ENCODE measurements at regions not wholly inside any gene's neighbourhood (a gene's known extent, or its start where the extent isn't known, plus 50 kb on each side); places are given as distances from the start of the nearest gene placed in this dataset.
"Not testable (repeated sequence)": the region's sequence is repeated elsewhere in the genome, so short reads cannot be mapped to it uniquely, and the experiment has no call there.

DNA sequence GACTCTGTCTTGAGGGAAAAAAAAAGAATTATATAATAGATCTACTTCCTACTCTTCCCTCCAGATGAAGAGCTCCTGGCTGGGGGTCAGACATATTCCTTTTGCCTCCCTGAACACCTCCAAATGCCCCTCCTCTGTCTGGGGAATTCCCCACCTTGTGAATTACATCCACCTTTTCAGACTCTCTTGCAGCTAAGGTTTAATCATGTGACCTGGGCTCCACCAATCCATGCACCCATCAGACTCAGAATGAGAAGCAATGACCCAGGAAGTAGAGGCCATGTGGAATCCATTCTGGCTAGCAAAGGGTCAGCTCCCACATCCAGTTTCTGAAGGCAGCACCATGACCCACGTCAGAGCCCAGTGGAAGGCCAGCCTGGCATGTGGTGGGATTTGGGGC is 93.6 kb upstream of the CUX1 start:
- CTCF ChIA-PET: interaction anchor here (0.6 to 1.4 kb wide), 3 partner anchors 19 to 358 kb away, joined by 3 read pairs; no protein-coding TSS in a partner anchor

GRCh38 chr7:101724957-101725356 is 92.5 kb upstream of the CUX1 start:
- POLR2A ChIA-PET: no interaction called here
- no peak overlapping the region for H3K4me3 ChIP-seq (ENCODE audit: low read depth, low read length)
- DNase-seq (ENCODE audit: low read depth, low spot score): no peak
- TF ChIP-seq CTCF (IDR thresholded peaks at IDR 0.05; ENCODE audit: insufficient read depth, low read length, missing control alignments): no peak
- CTCF ChIA-PET: interaction anchor here (1.4 kb wide), 1 partner anchor 18 kb away, joined by 3 read pairs; no protein-coding TSS in a partner anchor

More for the DNA sequence above, 93.6 kb upstream of the CUX1 start:
- H3K4me3 ChIP-seq (ENCODE audit: low read depth, low read length): no peak overlapping the region
- TF ChIP-seq CTCF (IDR thresholded peaks at IDR 0.05; ENCODE audit: insufficient read depth, low read length, missing control alignments): no peak
- DNase-seq (ENCODE audit: low read depth, low spot score): no peak
- POLR2A ChIA-PET: no interaction called here

GRCh38 chr7:101725921-101726320 is 91.5 kb upstream of the CUX1 start:
- ChIA-PET POLR2A (no interaction called here), CTCF (no interaction called here)
- DNase-seq (ENCODE audit: low read depth, low spot score): no peak
- TF ChIP-seq CTCF (IDR thresholded peaks at IDR 0.05; ENCODE audit: insufficient read depth, low read length, missing control alignments): no peak
- no peak overlapping the region for H3K4me3 ChIP-seq (ENCODE audit: low read depth, low read length)

DNA sequence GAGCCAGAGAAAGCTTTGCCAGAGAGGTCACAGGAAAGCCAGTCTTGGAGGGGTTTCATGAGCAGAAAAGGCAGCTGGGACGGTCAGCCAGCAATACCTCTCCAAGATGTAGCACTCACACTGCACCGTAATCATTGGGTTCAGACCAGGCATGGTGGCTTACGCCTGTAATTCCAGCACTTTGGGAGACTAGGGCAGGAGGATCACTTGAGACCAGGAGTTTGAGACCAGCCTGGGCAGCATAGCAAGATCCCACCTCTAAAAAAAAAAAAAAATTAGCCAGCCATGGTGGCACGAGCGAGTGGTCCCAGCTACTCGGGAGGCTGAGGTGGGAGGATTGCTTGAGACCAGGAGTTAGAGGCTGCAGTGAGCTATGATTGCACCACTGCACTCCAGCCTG is 90.2 kb upstream of the CUX1 start:
- no peak for TF ChIP-seq CTCF (IDR thresholded peaks at IDR 0.05; ENCODE audit: insufficient read depth, low read length, missing control alignments)
- H3K4me3 ChIP-seq (ENCODE audit: low read depth, low read length): no peak overlapping the region
- CTCF ChIA-PET: interaction anchor here (1.5 kb wide), 1 partner anchor 8 kb away, joined by 3 read pairs; no protein-coding TSS in a partner anchor
- POLR2A ChIA-PET: no interaction called here
- no peak for DNase-seq (ENCODE audit: low read depth, low spot score)

DNA sequence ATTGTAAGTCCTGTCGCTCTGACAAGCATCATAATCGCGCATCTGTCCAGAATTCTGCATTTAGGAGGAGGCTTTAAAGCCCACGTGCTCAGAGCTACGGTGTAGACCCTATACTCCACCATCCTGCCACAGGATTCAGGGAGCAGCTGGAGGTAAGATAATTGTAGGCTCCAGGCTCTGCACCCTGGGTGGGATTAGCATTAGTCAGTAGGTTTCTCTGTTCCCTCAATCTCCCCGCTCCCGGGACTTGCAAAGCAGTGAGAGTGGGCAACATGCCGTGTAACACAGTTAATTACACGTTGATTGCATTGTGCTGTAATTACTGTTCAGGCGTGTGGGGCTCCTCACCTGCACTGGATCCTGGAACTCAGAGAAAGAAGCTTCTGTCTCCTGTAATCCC is 89.3 kb upstream of the CUX1 start:
- no peak for DNase-seq (ENCODE audit: low read depth, low spot score)
- no peak overlapping the region for H3K4me3 ChIP-seq (ENCODE audit: low read depth, low read length)
- ChIA-PET CTCF (interaction anchor here (1.0 to 2.4 kb wide), 4 partner anchors 9 to 17 kb away, joined by 3 to 14 read pairs (median 4); no protein-coding TSS in a partner anchor), POLR2A (no interaction called here)
- TF ChIP-seq CTCF (IDR thresholded peaks at IDR 0.05; ENCODE audit: insufficient read depth, low read length, missing control alignments): no peak

- ChIA-PET POLR2A (interaction anchor here (1.3 kb wide), 1 partner anchor 11 kb away, joined by 3 read pairs; no protein-coding TSS in a partner anchor), CTCF (interaction anchor here (1.0 to 2.4 kb wide), 7 partner anchors 9 to 508 kb away, joined by 3 to 14 read pairs (median 4); no protein-coding TSS in a partner anchor)
- H3K4me3 ChIP-seq (ENCODE audit: low read depth, low read length); DNase-seq (ENCODE audit: low read depth, low spot score): not testable (repeated sequence)
Observed at GRCh38 chr7:101728873-101729240, 88.6 kb upstream of the CUX1 start.
